ENCODE measurements at regions not wholly inside any gene's neighbourhood (a gene's known extent, or its start where the extent isn't known, plus 50 kb on each side); places are given as distances from the start of the nearest gene placed in this dataset.

DNA sequence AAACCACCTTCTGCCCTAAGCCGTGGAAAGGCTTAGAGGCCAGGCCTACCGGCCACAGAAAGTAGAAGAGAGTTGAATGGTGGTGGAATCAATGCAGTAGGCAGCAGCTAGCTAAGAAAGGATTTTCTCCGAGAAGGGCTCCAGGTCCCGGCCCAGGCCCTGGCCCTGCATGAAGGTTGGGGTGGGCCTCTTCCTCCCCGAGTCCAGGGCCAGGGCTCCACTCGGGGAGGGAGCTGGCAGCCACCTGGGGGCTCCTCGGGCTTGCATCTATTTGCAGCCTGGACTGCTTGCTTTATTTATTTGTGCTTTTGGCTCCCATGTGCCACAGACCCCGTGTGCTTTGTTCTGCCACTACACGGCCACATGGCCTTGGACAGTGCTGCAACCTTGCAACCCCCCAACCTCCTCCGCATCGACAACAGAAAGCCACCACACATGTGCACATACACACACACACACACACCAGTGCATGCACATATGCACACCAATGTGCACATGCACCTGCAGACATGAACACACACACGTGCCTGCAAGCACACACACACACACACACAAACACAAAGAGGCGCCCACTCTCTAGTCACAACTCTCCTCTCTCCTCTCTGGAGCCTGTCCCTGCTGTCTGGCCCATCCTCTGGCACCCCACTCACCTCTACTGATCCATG, 96.4 kb upstream of the TNRC6C start:
- H3K27ac ChIP-seq (ENCODE audit: insufficient read depth, low read length): no peak overlapping the region
- no peaks in the 10 kb centered on the region for H3K9me3 ChIP-seq (ENCODE audit: control insufficient read depth, insufficient read depth, low read depth, low read length)
- no peak for DNase-seq (ENCODE audit: low read depth in 2 of 2)
- no peak overlapping the region for H2AFZ ChIP-seq (ENCODE audit: low read length)
- no peak overlapping the region for H3K9ac ChIP-seq (ENCODE audit: insufficient read depth, low read length)
- H3K27me3 ChIP-seq (ENCODE audit: control insufficient read depth, insufficient read depth, low read length): peaks cover 2% of the 10 kb centered on the region
- H3K4me2 ChIP-seq (ENCODE audit: extremely low read depth, insufficient read depth, low read length): no peak overlapping the region
- H3K4me3 ChIP-seq (replicated peaks in 1 of 4; ENCODE audit: control extremely low read depth in 1 of 4, insufficient read depth in 1 of 4, low read depth in 3 of 4, low read length in 4 of 4): no peak overlapping the region
- no peaks in the 10 kb centered on the region for H3K79me2 ChIP-seq (ENCODE audit: control insufficient read depth, insufficient read depth, low read length)
- TF ChIP-seq EZH2 (IDR thresholded peaks at IDR 0.05; ENCODE audit: low read length, missing control alignments): no peak
- TF ChIP-seq, protein P1, sequence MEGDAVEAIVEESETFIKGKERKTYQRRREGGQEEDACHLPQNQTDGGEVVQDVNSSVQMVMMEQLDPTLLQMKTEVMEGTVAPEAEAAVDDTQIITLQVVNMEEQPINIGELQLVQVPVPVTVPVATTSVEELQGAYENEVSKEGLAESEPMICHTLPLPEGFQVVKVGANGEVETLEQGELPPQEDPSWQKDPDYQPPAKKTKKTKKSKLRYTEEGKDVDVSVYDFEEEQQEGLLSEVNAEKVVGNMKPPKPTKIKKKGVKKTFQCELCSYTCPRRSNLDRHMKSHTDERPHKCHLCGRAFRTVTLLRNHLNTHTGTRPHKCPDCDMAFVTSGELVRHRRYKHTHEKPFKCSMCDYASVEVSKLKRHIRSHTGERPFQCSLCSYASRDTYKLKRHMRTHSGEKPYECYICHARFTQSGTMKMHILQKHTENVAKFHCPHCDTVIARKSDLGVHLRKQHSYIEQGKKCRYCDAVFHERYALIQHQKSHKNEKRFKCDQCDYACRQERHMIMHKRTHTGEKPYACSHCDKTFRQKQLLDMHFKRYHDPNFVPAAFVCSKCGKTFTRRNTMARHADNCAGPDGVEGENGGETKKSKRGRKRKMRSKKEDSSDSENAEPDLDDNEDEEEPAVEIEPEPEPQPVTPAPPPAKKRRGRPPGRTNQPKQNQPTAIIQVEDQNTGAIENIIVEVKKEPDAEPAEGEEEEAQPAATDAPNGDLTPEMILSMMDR (conservative IDR thresholded peaks at IDR 0.05 in 1 of 2, IDR thresholded peaks at IDR 0.05 in 1 of 2; ENCODE audit: low read depth in 1 of 2, low read length in 2 of 2): no peak
- H3K4me1 ChIP-seq (ENCODE audit: control insufficient read depth, extremely low read depth, insufficient read depth, low read length): no peaks in the 10 kb centered on the region
- no peaks in the 10 kb centered on the region for H4K20me1 ChIP-seq (ENCODE audit: control insufficient read depth, extremely low read depth, insufficient read depth, low read length)
- H3K36me3 ChIP-seq (ENCODE audit: control insufficient read depth, insufficient read depth, low read length): no peaks in the 10 kb centered on the region

DNA sequence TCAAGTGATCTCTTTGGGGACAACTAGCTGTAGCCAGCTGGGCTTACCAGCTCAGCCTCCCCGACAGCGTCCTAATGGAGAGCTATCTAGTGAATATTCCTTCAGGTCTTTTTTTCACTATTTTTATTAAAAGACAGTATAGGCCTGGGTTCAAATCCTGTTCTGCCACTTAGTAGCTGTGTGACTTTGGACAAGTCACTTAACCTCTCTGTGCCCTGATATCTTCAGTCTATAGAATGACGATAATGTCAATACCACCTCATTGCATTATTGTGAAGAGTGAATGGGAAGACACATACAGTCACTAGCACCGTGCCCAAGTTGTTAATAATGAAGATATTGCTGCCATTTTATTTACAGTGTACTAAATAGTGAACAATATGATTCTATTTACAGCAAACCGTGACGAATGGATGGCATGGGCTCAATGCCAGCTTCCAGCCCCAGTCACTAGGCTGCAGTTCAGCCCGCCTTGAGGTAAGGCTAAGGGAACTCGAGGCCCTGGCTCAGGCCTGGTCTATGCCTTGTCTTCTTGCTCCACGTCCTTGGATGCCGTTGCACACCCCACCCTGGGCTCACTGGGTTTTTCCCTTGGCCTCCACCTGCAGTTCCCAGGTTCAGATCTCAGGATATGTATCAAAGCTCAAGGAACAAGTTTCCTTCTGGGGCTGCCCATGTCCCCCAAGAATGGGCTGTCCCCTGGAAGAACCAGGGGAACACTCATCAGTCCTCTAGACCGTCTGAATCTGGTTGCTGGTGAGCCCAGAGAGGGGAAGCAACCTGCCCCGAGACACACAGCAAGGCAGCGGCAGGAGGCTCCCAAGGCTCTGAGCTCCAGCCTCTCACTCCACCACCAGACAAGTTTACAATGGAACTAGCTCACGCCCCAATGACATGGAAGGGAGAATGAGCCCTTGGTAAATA, 95.4 kb upstream of the TNRC6C start:
- H3K4me2 ChIP-seq (ENCODE audit: extremely low read depth, insufficient read depth, low read length): no peak overlapping the region

DNA sequence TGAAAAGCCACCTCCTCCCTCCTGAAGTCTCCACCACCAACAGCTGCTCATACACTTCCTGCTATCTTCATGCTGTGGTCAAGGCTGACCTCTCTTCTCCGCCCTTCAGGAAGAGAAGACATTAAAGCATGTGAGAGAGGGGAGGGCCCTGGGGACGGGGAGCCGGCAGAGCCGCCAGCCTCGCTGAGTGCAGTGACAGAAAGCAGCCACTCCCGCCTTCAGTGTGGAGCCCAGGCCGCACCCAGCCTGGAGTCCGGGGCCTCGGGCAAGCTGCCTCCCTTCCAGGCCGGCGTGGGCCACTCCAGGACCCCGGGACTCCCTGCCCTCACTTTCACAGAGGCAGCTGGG, 94.7 kb upstream of the TNRC6C start:
- no peak for TF ChIP-seq EZH2 (IDR thresholded peaks at IDR 0.05; ENCODE audit: low read length, missing control alignments)
- TF ChIP-seq, protein P1 (conservative IDR thresholded peaks at IDR 0.05 in 1 of 2, IDR thresholded peaks at IDR 0.05 in 1 of 2; ENCODE audit: low read depth in 1 of 2, low read length in 2 of 2): no peak
- peak in 1 of 2 donors; percentile 12 for DNase-seq (ENCODE audit: low read depth in 2 of 2)
- Histone ChIP-seq H3K79me2 (ENCODE audit: control insufficient read depth, insufficient read depth, low read length) (no peaks in the 10 kb centered on the region), H3K4me2 (ENCODE audit: extremely low read depth, insufficient read depth, low read length) (no peak overlapping the region), H4K20me1 (ENCODE audit: control insufficient read depth, extremely low read depth, insufficient read depth, low read length) (no peaks in the 10 kb centered on the region), H3K36me3 (ENCODE audit: control insufficient read depth, insufficient read depth, low read length) (no peaks in the 10 kb centered on the region), H3K4me3 (replicated peaks in 1 of 4; ENCODE audit: control extremely low read depth in 1 of 4, insufficient read depth in 1 of 4, low read depth in 3 of 4, low read length in 4 of 4) (no peak overlapping the region), H3K9me3 (ENCODE audit: control insufficient read depth, insufficient read depth, low read depth, low read length) (no peaks in the 10 kb centered on the region), H3K4me1 (ENCODE audit: control insufficient read depth, extremely low read depth, insufficient read depth, low read length) (no peaks in the 10 kb centered on the region), H3K27me3 (ENCODE audit: control insufficient read depth, insufficient read depth, low read length) (peaks cover 2% of the 10 kb centered on the region), H3K9ac (ENCODE audit: insufficient read depth, low read length) (no peak overlapping the region), H2AFZ (ENCODE audit: low read length) (no peak overlapping the region), H3K27ac (ENCODE audit: insufficient read depth, low read length) (no peak overlapping the region)

More for the DNA sequence above, 95.4 kb upstream of the TNRC6C start:
- TF ChIP-seq, protein P1 (conservative IDR thresholded peaks at IDR 0.05 in 1 of 2, IDR thresholded peaks at IDR 0.05 in 1 of 2; ENCODE audit: low read depth in 1 of 2, low read length in 2 of 2): no peak
- no peak for TF ChIP-seq EZH2 (IDR thresholded peaks at IDR 0.05; ENCODE audit: low read length, missing control alignments)
- Histone ChIP-seq H3K9ac (ENCODE audit: insufficient read depth, low read length) (no peak overlapping the region), H3K27ac (ENCODE audit: insufficient read depth, low read length) (no peak overlapping the region), H3K36me3 (ENCODE audit: control insufficient read depth, insufficient read depth, low read length) (no peaks in the 10 kb centered on the region), H3K27me3 (ENCODE audit: control insufficient read depth, insufficient read depth, low read length) (peaks cover 2% of the 10 kb centered on the region), H2AFZ (ENCODE audit: low read length) (no peak overlapping the region), H4K20me1 (ENCODE audit: control insufficient read depth, extremely low read depth, insufficient read depth, low read length) (no peaks in the 10 kb centered on the region), H3K4me1 (ENCODE audit: control insufficient read depth, extremely low read depth, insufficient read depth, low read length) (no peaks in the 10 kb centered on the region), H3K79me2 (ENCODE audit: control insufficient read depth, insufficient read depth, low read length) (no peaks in the 10 kb centered on the region), H3K9me3 (ENCODE audit: control insufficient read depth, insufficient read depth, low read depth, low read length) (no peaks in the 10 kb centered on the region), H3K4me3 (replicated peaks in 1 of 4; ENCODE audit: control extremely low read depth in 1 of 4, insufficient read depth in 1 of 4, low read depth in 3 of 4, low read length in 4 of 4) (no peak overlapping the region)
- no peak for DNase-seq (ENCODE audit: low read depth in 2 of 2)
